ENCODE measurements at regions not wholly inside any gene's neighbourhood (a gene's known extent, or its start where the extent isn't known, plus 50 kb on each side); places are given as distances from the start of the nearest gene placed in this dataset.

DNA sequence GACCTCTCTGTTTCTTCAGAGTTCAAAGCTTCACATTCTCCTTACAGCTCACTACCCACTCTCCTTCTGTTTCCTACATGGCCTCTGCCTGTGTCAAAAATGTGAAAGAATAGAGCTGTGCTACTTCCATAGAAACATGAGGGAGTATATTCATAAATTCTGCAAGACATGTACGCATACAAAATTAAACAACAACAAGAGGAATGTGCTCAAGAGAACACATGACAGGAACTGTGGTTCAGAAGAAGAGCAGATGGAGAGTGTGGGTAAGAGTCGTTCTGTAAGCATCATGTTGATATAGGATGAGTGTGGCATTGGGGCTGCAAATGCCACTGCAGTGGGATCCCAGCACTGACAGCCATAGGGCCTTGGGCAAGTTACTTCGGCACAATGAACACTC, 266.6 kb upstream of the SASH1 start:
- H3K79me2 ChIP-seq (ENCODE audit: insufficient read depth, low read length): no peaks in the 10 kb centered on the region
- DNase-seq (ENCODE audit: low read depth) (no peak), FAIRE-seq (no peak)
- Mint-ChIP-seq H3K27ac (ENCODE audit: unreplicated experiment) (no peak overlapping the region), H3K4me3 (ENCODE audit: unreplicated experiment) (no peak overlapping the region), H3K27me3 (ENCODE audit: low read depth, unreplicated experiment) (peaks cover 11% of the 10 kb centered on the region), H3K9me3 (ENCODE audit: unreplicated experiment) (peaks cover 2% of the 10 kb centered on the region), H3K4me1 (ENCODE audit: low read depth, unreplicated experiment) (no peaks in the 10 kb centered on the region), H3K36me3 (ENCODE audit: low read depth, unreplicated experiment) (no peaks in the 10 kb centered on the region)
- TF ChIP-seq, protein P1, sequence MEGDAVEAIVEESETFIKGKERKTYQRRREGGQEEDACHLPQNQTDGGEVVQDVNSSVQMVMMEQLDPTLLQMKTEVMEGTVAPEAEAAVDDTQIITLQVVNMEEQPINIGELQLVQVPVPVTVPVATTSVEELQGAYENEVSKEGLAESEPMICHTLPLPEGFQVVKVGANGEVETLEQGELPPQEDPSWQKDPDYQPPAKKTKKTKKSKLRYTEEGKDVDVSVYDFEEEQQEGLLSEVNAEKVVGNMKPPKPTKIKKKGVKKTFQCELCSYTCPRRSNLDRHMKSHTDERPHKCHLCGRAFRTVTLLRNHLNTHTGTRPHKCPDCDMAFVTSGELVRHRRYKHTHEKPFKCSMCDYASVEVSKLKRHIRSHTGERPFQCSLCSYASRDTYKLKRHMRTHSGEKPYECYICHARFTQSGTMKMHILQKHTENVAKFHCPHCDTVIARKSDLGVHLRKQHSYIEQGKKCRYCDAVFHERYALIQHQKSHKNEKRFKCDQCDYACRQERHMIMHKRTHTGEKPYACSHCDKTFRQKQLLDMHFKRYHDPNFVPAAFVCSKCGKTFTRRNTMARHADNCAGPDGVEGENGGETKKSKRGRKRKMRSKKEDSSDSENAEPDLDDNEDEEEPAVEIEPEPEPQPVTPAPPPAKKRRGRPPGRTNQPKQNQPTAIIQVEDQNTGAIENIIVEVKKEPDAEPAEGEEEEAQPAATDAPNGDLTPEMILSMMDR (IDR thresholded peaks at IDR 0.05; ENCODE audit: insufficient read depth, low read depth, low read length): no peak
- no peak for TF ChIP-seq EZH2 (IDR thresholded peaks at IDR 0.05; ENCODE audit: insufficient read depth, low read length)
- H3K27ac ChIP-seq (ENCODE audit: low read depth, low read length): no peak overlapping the region
- no peaks in the 10 kb centered on the region for H4K20me1 ChIP-seq (ENCODE audit: insufficient read depth, low read length)
- no peaks in the 10 kb centered on the region for H3K4me1 ChIP-seq (ENCODE audit: insufficient read depth, low read length)
- no peaks in the 10 kb centered on the region for H3K36me3 ChIP-seq (ENCODE audit: insufficient read depth, low read length)
- H3K27me3 ChIP-seq (ENCODE audit: insufficient read depth, low read length): no peaks in the 10 kb centered on the region
- H3K9ac ChIP-seq (ENCODE audit: low read length): no peak overlapping the region
- no peak overlapping the region for H3K4me2 ChIP-seq (ENCODE audit: low read length)
- H2AFZ ChIP-seq (ENCODE audit: low read depth, low read length): no peak overlapping the region
- peaks cover 2% of the 10 kb centered on the region for H3K9me3 ChIP-seq (ENCODE audit: insufficient read depth, low read depth, low read length)
- H3K4me3 ChIP-seq (ENCODE audit: insufficient read depth, low read depth, low read length): no peak overlapping the region

DNA sequence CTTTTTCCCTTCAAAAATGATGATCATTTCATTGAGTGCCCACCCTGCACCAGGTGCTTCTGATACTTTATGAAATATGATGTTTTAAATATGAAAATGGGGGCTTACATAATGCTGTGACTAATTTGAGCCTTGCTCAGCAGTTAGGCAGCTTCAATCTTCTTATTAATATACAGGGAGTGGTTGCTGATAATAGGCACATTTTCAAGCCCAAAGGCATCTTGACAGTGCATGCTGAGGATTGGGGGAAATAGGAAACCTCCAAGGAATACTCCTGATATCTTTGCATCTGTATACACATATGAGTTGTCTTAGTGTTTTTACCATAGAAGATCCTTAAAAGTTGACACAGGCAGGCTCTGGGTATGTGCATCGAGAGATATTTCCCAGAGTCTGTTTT, 262.3 kb upstream of the SASH1 start:
- no peak overlapping the region for H3K9ac ChIP-seq (ENCODE audit: low read length)
- Mint-ChIP-seq H3K27me3 (ENCODE audit: low read depth, unreplicated experiment) (peaks cover 11% of the 10 kb centered on the region), H3K4me3 (ENCODE audit: unreplicated experiment) (no peak overlapping the region), H3K9me3 (ENCODE audit: unreplicated experiment) (peaks cover 2% of the 10 kb centered on the region), H3K4me1 (ENCODE audit: low read depth, unreplicated experiment) (no peaks in the 10 kb centered on the region), H3K27ac (ENCODE audit: unreplicated experiment) (no peak overlapping the region), H3K36me3 (ENCODE audit: low read depth, unreplicated experiment) (no peaks in the 10 kb centered on the region)
- no peak overlapping the region for H3K27ac ChIP-seq (ENCODE audit: low read depth, low read length)
- H3K4me1 ChIP-seq (ENCODE audit: insufficient read depth, low read length): no peaks in the 10 kb centered on the region
- H3K4me2 ChIP-seq (ENCODE audit: low read length): no peak overlapping the region
- H2AFZ ChIP-seq (ENCODE audit: low read depth, low read length): no peak overlapping the region
- no peaks in the 10 kb centered on the region for H3K36me3 ChIP-seq (ENCODE audit: insufficient read depth, low read length)
- H4K20me1 ChIP-seq (ENCODE audit: insufficient read depth, low read length): no peaks in the 10 kb centered on the region
- H3K27me3 ChIP-seq (ENCODE audit: insufficient read depth, low read length): no peaks in the 10 kb centered on the region
- no peak for DNase-seq (ENCODE audit: low read depth)
- no peaks in the 10 kb centered on the region for H3K9me3 ChIP-seq (ENCODE audit: insufficient read depth, low read depth, low read length)
- no peak overlapping the region for H3K4me3 ChIP-seq (ENCODE audit: insufficient read depth, low read depth, low read length)
- TF ChIP-seq, protein P1 (IDR thresholded peaks at IDR 0.05; ENCODE audit: insufficient read depth, low read depth, low read length): no peak
- no peak for TF ChIP-seq EZH2 (IDR thresholded peaks at IDR 0.05; ENCODE audit: insufficient read depth, low read length)
- H3K79me2 ChIP-seq (ENCODE audit: insufficient read depth, low read length): no peaks in the 10 kb centered on the region
- no peak for FAIRE-seq

DNA sequence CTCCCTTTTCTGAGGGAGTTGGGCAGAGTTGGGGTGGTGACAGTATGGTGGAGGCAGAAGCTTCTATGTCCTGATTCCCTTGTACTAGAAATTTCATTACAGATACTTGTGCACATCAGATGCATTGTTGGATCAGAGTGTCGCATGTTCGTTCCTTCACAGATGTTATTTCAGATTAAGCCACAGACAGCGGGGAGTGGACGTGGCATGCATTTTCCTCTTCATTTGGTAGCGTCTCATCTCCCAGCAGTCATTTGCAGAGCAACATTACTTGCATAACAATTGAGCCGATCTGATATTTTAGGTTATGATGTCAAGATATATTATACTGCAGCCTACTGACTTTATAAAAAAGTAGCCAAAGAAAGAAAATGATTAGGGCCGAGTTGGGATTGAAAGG, 261.6 kb upstream of the SASH1 start:
- no peak overlapping the region for H3K4me3 Mint-ChIP-seq (ENCODE audit: unreplicated experiment)
- Histone ChIP-seq H3K27me3 (ENCODE audit: insufficient read depth, low read length) (no peaks in the 10 kb centered on the region), H3K9ac (ENCODE audit: low read length) (no peak overlapping the region), H3K4me2 (ENCODE audit: low read length) (no peak overlapping the region), H3K36me3 (ENCODE audit: insufficient read depth, low read length) (no peaks in the 10 kb centered on the region), H4K20me1 (ENCODE audit: insufficient read depth, low read length) (no peaks in the 10 kb centered on the region), H2AFZ (ENCODE audit: low read depth, low read length) (no peak overlapping the region), H3K79me2 (ENCODE audit: insufficient read depth, low read length) (no peaks in the 10 kb centered on the region), H3K27ac (ENCODE audit: low read depth, low read length) (no peak overlapping the region), H3K4me1 (ENCODE audit: insufficient read depth, low read length) (no peaks in the 10 kb centered on the region), H3K4me3 (ENCODE audit: insufficient read depth, low read depth, low read length) (no peak overlapping the region), H3K9me3 (ENCODE audit: insufficient read depth, low read depth, low read length) (no peaks in the 10 kb centered on the region)
- no peak for TF ChIP-seq EZH2 (IDR thresholded peaks at IDR 0.05; ENCODE audit: insufficient read depth, low read length)
- TF ChIP-seq, protein P1 (IDR thresholded peaks at IDR 0.05; ENCODE audit: insufficient read depth, low read depth, low read length): no peak
- H3K36me3 Mint-ChIP-seq (ENCODE audit: low read depth, unreplicated experiment): no peaks in the 10 kb centered on the region
- no peak overlapping the region for H3K27ac Mint-ChIP-seq (ENCODE audit: unreplicated experiment)
- H3K27me3 Mint-ChIP-seq (ENCODE audit: low read depth, unreplicated experiment): peaks cover 11% of the 10 kb centered on the region
- peaks cover 8% of the 10 kb centered on the region for H3K4me1 Mint-ChIP-seq (ENCODE audit: low read depth, unreplicated experiment)
- DNase-seq (ENCODE audit: low read depth) (no peak), FAIRE-seq (no peak)
- H3K9me3 Mint-ChIP-seq (ENCODE audit: unreplicated experiment): peaks cover 2% of the 10 kb centered on the region

Measured in astrocyte (in vitro differentiated cells and primary cell).